HCT116 (cell line): ENCODE measurements at regions not wholly inside any gene's neighbourhood (a gene's known extent, or its start where the extent isn't known, plus 50 kb on each side); places are given as distances from the start of the nearest gene placed in this dataset.

Source experiments
- ATAC-seq: fragments of 200-7000 bp; cut with Tn5 transposase; 2 replicates; pipeline ENCODE4 v1.9.1; 2020; ENCODE audit warnings: mild to moderate bottlenecking, moderate library complexity
- BruUV-seq: library from RNA; stranded (reverse); fragments of 400-500 nt; replicated peaks from 2 replicates; lab custom pipeline; 2021; lab: Mats Ljungman, UMichigan
- CTCF ChIA-PET: fragments of 300-600 bp; sonication (Branson Sonifier 250); formaldehyde crosslinking; loops from one replicate; lab custom pipeline; 2021; ENCODE audit warnings: antibody characterized with exemption; lab: Charles Lee
- POLR2A ChIA-PET: fragments of 300-600, 350-600 bp; sonication (Branson Sonifier 250); formaldehyde crosslinking; loops from one replicate; lab custom pipeline; 2021; ENCODE audit warnings: antibody characterized with exemption; lab: Charles Lee
- RAD21 ChIA-PET, 2 experiments: fragments of 300-600 bp; sonication (Branson Sonifier 250); formaldehyde crosslinking; loops; one replicate each; lab custom pipeline; 2023; ENCODE audit warnings: low total read pairs in 2 of 2; ENCODE audit not compliant: uncharacterized antibody in 2 of 2, unreplicated experiment in 2 of 2, low non-redundant PET in 1 of 2; lab: Charles Lee
- DNase-seq: peaks from one replicate; pipeline ENCODE4 v3.0.0-alpha.2; 2010; ENCODE audit warnings: low read depth, low spot score
- H2AFZ ChIP-seq: fragments of 200-600 bp; shearing (Covaris generic), sonication (generic); 2 replicates; pipeline ENCODE4 v1.6.1; 2017; ENCODE audit warnings: low read depth, mixed run types, mixed read lengths, antibody characterized with exemption, low read length; ENCODE audit not compliant: poor library complexity, severe bottlenecking
- H3K27ac ChIP-seq: 2 replicates; pipeline ENCODE4 v1.5.1; 2012; ENCODE audit warnings: low read depth, low read length
- H3K27me3 ChIP-seq: fragments of 200-600 bp; sonication (generic); 2 replicates; pipeline ENCODE4 v1.6.1; 2016; ENCODE audit warnings: mixed run types, low read length, mixed read lengths; ENCODE audit not compliant: insufficient read depth
- H3K36me3 ChIP-seq, 2 experiments: fragments of 200-500 bp in 1 of 2; fragments of 200-600 bp in 1 of 2; sonication (Bioruptor generic) in 1 of 2; sonication (generic) in 1 of 2; 2 replicates each; pipeline versions ENCODE4 v1.5.1 to v1.6.1; 2014 to 2016; ENCODE audit warnings: low read length in 2 of 2, inconsistent platforms in 1 of 2, mixed read lengths in 1 of 2, mixed run types in 1 of 2; ENCODE audit not compliant: insufficient read depth in 2 of 2, control insufficient read depth in 1 of 2
- H3K4me1 ChIP-seq, 2 experiments: fragments of 200-600 bp in 1 of 2; sonication (generic) in 1 of 2; 2 replicates each; pipeline versions ENCODE4 v1.5.1 to v1.6.1; 2012 to 2017; ENCODE audit warnings: low read length in 2 of 2, inconsistent platforms in 1 of 2, mild to moderate bottlenecking in 1 of 2, mixed read lengths in 1 of 2, mixed run types in 1 of 2, moderate library complexity in 1 of 2; ENCODE audit not compliant: insufficient read depth in 2 of 2, control insufficient read depth in 1 of 2
- H3K4me2 ChIP-seq: fragments of 200-600 bp; sonication (generic); 2 replicates; pipeline ENCODE4 v1.6.1; 2017; ENCODE audit warnings: mixed run types, low read length, mixed read lengths
- H3K4me3 ChIP-seq, 2 experiments: fragments of 200-600 bp in 1 of 2; sonication (generic) in 1 of 2; replicated peaks in 1 of 2; 2 replicates each; pipeline ENCODE4 v1.5.1; 2011 to 2016; ENCODE audit warnings: low read length in 2 of 2, control low read depth in 1 of 2, low read depth in 1 of 2, mild to moderate bottlenecking in 1 of 2, mixed read lengths in 1 of 2, mixed run types in 1 of 2
- H3K79me2 ChIP-seq: fragments of 200-600 bp; sonication (generic); 2 replicates; pipeline ENCODE4 v1.6.1; 2017; ENCODE audit warnings: mild to moderate bottlenecking, mixed run types, low read length, moderate library complexity, mixed read lengths; ENCODE audit not compliant: insufficient read depth
- H3K9ac ChIP-seq: fragments of 200-600 bp; sonication (generic); 2 replicates; pipeline ENCODE4 v1.6.1; 2016; ENCODE audit warnings: low read length, mixed read lengths
- H3K9me2 ChIP-seq: fragments of 200-600 bp; sonication (generic), shearing (Covaris generic); 2 replicates; pipeline ENCODE4 v1.6.1; 2017; ENCODE audit warnings: mixed run types, mild to moderate bottlenecking, moderate library complexity; ENCODE audit not compliant: insufficient read depth
- H3K9me3 ChIP-seq, 2 experiments: fragments of 200-500 bp in 1 of 2; fragments of 200-600 bp in 1 of 2; sonication (Bioruptor generic) in 1 of 2; sonication (generic) in 1 of 2; 2 replicates each; pipeline ENCODE4 v1.6.1; 2014 to 2017; ENCODE audit warnings: low read length in 2 of 2, mixed read lengths in 2 of 2, inconsistent platforms in 1 of 2, low read depth in 1 of 2, mild to moderate bottlenecking in 1 of 2, mixed run types in 1 of 2, moderate library complexity in 1 of 2; ENCODE audit not compliant: control insufficient read depth in 1 of 2, insufficient read depth in 1 of 2
- H4K20me1 ChIP-seq: fragments of 200-600 bp; sonication (generic), shearing (Covaris generic); 2 replicates; pipeline ENCODE4 v1.6.1; 2017; ENCODE audit warnings: mixed run types, mild to moderate bottlenecking, moderate library complexity; ENCODE audit not compliant: insufficient read depth
- CBX3 ChIP-seq: IDR thresholded peaks from 2 replicates; pipeline ENCODE4 v1.6.1; 2012; ENCODE audit warnings: low read depth
- CEBPB ChIP-seq: IDR thresholded peaks from 2 replicates; pipeline ENCODE4 v1.6.1; 2012; ENCODE audit warnings: low read depth
- EGR1 ChIP-seq: IDR thresholded peaks from 2 replicates; pipeline ENCODE4 v1.6.1; 2012; ENCODE audit warnings: low read depth
- ELF1 ChIP-seq: IDR thresholded peaks from 2 replicates; pipeline ENCODE4 v1.6.1; 2012; ENCODE audit warnings: low read depth, borderline replicate concordance
- EZH2 ChIP-seq: fragments of 200-600 bp; sonication (generic); IDR thresholded peaks from 2 replicates; pipeline ENCODE4 v1.6.1; 2017; ENCODE audit warnings: antibody characterized with exemption, mixed run types
- EZH2phosphoT487 ChIP-seq: fragments of 200-600 bp; IDR thresholded peaks from 2 replicates; pipeline ENCODE4 v1.6.1; 2018; ENCODE audit warnings: antibody characterized with exemption, borderline replicate concordance
- FOSL1 ChIP-seq: IDR thresholded peaks from 2 replicates; pipeline ENCODE4 v1.6.1; 2012; ENCODE audit warnings: low read depth
- JUND ChIP-seq: IDR thresholded peaks from 2 replicates; pipeline ENCODE4 v1.6.1; 2012
- POLR2A ChIP-seq: IDR thresholded peaks from 2 replicates; pipeline ENCODE4 v1.7.0; 2011; ENCODE audit warnings: borderline replicate concordance; ENCODE audit not compliant: insufficient read depth, insufficient read length; ENCODE audit errors: extremely low read depth
- POLR2AphosphoS5 ChIP-seq: IDR thresholded peaks from 2 replicates; pipeline ENCODE4 v1.6.1; 2011; ENCODE audit warnings: mild to moderate bottlenecking, low read depth, low read length, moderate library complexity
- REST ChIP-seq: IDR thresholded peaks from 2 replicates; pipeline ENCODE4 v1.6.1; 2012; ENCODE audit warnings: low read depth
- SIN3A ChIP-seq: IDR thresholded peaks from 2 replicates; pipeline ENCODE4 v1.6.1; 2012; ENCODE audit warnings: low read depth
- SP1 ChIP-seq: IDR thresholded peaks from 2 replicates; pipeline ENCODE4 v1.6.1; 2012; ENCODE audit warnings: low read depth
- SRF ChIP-seq: IDR thresholded peaks from 2 replicates; pipeline ENCODE4 v1.6.1; 2012; ENCODE audit warnings: low read depth
- YY1 ChIP-seq: IDR thresholded peaks from 2 replicates; pipeline ENCODE4 v1.6.1; 2011; ENCODE audit warnings: low read length, low read depth, moderate library complexity, mild to moderate bottlenecking; ENCODE audit not compliant: insufficient replicate concordance; ENCODE audit errors: extremely low read depth
- ZFX ChIP-seq: fragments of 450-650 bp; IDR thresholded peaks from 2 replicates; pipeline ENCODE4 v1.6.1; 2017
- ZNF274 ChIP-seq: fragments of 200-500 bp; sonication (Bioruptor generic); IDR thresholded peaks from 2 replicates; pipeline ENCODE4 v1.6.1; 2014; ENCODE audit warnings: mild to moderate bottlenecking, low read depth, low read length, inconsistent platforms
- intact Hi-C: fragments of 100-400 bp; cut with micrococcal nuclease; formaldehyde crosslinking; loops from 2 replicates; pipeline ENCODE4 v1.10.0; 2022
- TF ChIP-seq, protein P1 (sequence below): IDR thresholded peaks from 2 replicates; pipeline ENCODE4 v1.6.1; 2011; ENCODE audit warnings: mild to moderate bottlenecking, low read length, moderate library complexity; ENCODE audit not compliant: insufficient replicate concordance; ENCODE audit errors: extremely low read depth

DNA sequence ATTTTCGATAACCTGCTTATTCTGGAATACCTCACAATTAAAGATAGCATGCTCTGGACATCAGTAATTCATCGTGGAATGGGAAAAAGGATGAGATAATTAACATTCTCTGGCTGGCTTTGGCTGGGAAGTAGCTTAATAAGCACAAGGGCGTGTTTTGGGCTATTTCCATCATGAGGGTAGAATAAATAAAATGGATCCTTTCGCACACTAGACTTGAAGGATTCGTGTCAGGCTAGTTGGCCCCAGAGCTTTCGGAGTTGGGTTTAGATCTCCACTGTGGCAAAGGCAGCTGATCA is 151.2 kb upstream of the ADRA1B start (continued):
- TF ChIP-seq REST = no peak

- Histone ChIP-seq H3K9ac (no peak overlapping the region), H3K79me2 (no peaks in the 10 kb centered on the region), H3K4me2 (no peak overlapping the region), H3K4me1 (peaks cover 0 to 6% of the 10 kb centered on the region in 2 experiments; a peak in 1 of 4 replicates), H3K27me3 (no peaks in the 10 kb centered on the region), H3K9me3 (no peaks in the 10 kb centered on the region), H3K36me3 (no peaks in the 10 kb centered on the region), H3K9me2 (0 out of 2 replicates have a peak, but pooled peaks cover 3% of the 10 kb centered on the region), H3K27ac (no peak overlapping the region), H4K20me1 (no peaks in the 10 kb centered on the region), H2AFZ (no peak overlapping the region), H3K4me3 (no peak overlapping the region)
- intact Hi-C loops = no loop called here
- no peak for DNase-seq
- ChIA-PET POLR2A (no interaction called here), CTCF (no interaction called here), RAD21 (no interaction called here)
- no peak for ATAC-seq
- BruUV-seq = no TSS peak
- TF ChIP-seq SRF = no peak
- no peak for TF ChIP-seq SP1
- TF ChIP-seq JUND = no peak
- no peak for TF ChIP-seq POLR2AphosphoS5
- TF ChIP-seq CBX3 = no peak
- no peak for TF ChIP-seq SIN3A
- TF ChIP-seq ZFX = no peak
- no peak for TF ChIP-seq POLR2A
- TF ChIP-seq ELF1 = no peak
- TF ChIP-seq EZH2 = no peak
- no peak for TF ChIP-seq EGR1
- TF ChIP-seq FOSL1 = no peak
- no peak for TF ChIP-seq CEBPB
- no peak for TF ChIP-seq ZNF274
- no peak for TF ChIP-seq EZH2phosphoT487
- TF ChIP-seq REST = no peak
- no peak for TF ChIP-seq YY1
- TF ChIP-seq, protein P1, sequence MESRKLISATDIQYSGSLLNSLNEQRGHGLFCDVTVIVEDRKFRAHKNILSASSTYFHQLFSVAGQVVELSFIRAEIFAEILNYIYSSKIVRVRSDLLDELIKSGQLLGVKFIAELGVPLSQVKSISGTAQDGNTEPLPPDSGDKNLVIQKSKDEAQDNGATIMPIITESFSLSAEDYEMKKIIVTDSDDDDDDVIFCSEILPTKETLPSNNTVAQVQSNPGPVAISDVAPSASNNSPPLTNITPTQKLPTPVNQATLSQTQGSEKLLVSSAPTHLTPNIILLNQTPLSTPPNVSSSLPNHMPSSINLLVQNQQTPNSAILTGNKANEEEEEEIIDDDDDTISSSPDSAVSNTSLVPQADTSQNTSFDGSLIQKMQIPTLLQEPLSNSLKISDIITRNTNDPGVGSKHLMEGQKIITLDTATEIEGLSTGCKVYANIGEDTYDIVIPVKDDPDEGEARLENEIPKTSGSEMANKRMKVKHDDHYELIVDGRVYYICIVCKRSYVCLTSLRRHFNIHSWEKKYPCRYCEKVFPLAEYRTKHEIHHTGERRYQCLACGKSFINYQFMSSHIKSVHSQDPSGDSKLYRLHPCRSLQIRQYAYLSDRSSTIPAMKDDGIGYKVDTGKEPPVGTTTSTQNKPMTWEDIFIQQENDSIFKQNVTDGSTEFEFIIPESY = no peak
These were observed 150.3 kb upstream of the ADRA1B start for GRCh38 chr5:159765760-159766517.
